Transverse colon (tissue), 3 donors: ENCODE measurements at regions not wholly inside any gene's neighbourhood (a gene's known extent, or its start where the extent isn't known, plus 50 kb on each side); places are given as distances from the start of the nearest gene placed in this dataset.
"Not testable (repeated sequence)": the region's sequence is repeated elsewhere in the genome, so short reads cannot be mapped to it uniquely, and the experiment has no call there.

ENCODE experiments used
- POLR2A ChIP-seq: fragments of 450-650 bp; IDR thresholded peaks from one replicate; pipeline ENCODE4 v1.6.1; 2016; ENCODE audit warnings: antibody characterized with exemption, mild to moderate bottlenecking, moderate library complexity
- TF ChIP-seq, protein P1 (sequence below), 5 experiments: fragments of 200-600 bp in 3 of 5; fragments of 450-650 bp in 2 of 5; sonication (generic) in 3 of 5; IDR thresholded peaks; 1 replicate in 2 of 5; 2 replicates in 3 of 5; pipeline ENCODE4 v1.5.1; 2016 to 2017; ENCODE audit warnings: antibody characterized with exemption in 5 of 5, inconsistent platforms in 3 of 5, mild to moderate bottlenecking in 2 of 5, moderate library complexity in 1 of 5

DNA sequence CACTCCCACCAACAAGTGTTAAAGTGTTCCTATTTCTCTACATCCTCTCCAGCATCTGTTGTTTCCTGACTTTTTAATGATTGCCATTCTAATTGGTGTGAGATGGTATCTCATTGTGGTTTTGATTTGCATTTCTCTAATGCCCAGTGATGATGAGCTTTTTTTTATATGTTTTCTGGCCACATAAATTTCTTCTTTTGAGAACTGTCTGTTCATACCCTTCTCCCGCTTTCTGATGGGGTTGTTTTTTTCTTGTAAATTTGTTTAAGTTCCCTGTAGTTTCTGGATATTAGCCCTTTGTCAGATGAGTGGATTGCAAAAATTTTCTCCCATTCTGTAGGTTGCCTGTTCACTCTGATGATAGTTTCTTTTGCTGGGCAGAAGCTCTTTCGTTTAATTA is 134.3 kb upstream of the RUNX1 start:
- not testable (repeated sequence) for TF ChIP-seq POLR2A
- TF ChIP-seq, protein P1, sequence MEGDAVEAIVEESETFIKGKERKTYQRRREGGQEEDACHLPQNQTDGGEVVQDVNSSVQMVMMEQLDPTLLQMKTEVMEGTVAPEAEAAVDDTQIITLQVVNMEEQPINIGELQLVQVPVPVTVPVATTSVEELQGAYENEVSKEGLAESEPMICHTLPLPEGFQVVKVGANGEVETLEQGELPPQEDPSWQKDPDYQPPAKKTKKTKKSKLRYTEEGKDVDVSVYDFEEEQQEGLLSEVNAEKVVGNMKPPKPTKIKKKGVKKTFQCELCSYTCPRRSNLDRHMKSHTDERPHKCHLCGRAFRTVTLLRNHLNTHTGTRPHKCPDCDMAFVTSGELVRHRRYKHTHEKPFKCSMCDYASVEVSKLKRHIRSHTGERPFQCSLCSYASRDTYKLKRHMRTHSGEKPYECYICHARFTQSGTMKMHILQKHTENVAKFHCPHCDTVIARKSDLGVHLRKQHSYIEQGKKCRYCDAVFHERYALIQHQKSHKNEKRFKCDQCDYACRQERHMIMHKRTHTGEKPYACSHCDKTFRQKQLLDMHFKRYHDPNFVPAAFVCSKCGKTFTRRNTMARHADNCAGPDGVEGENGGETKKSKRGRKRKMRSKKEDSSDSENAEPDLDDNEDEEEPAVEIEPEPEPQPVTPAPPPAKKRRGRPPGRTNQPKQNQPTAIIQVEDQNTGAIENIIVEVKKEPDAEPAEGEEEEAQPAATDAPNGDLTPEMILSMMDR (IDR thresholded peaks at IDR 0.05), result not testable (repeated sequence)
